DOHH2 (cell line): ENCODE measurements at regions not wholly inside any gene's neighbourhood (a gene's known extent, or its start where the extent isn't known, plus 50 kb on each side); places are given as distances from the start of the nearest gene placed in this dataset.

ENCODE experiments used
- H3F3A ChIP-seq: fragments of 200-600 bp; sonication (generic), shearing (Covaris generic); 2 replicates; pipeline ENCODE4 v1.6.0; 2016; ENCODE audit warnings: antibody characterized with exemption, mild to moderate bottlenecking; ENCODE audit not compliant: control insufficient read depth, insufficient read depth
- H3K27ac ChIP-seq: fragments of 200-600 bp; sonication (generic); 2 replicates; pipeline ENCODE4 v1.5.1; 2014; ENCODE audit warnings: low read depth, mild to moderate bottlenecking, low read length, moderate library complexity
- H3K27me3 ChIP-seq: fragments of 200-600 bp; sonication (generic); 2 replicates; pipeline ENCODE4 v1.6.1; 2014; ENCODE audit warnings: mild to moderate bottlenecking, low read length, mixed read lengths; ENCODE audit not compliant: control insufficient read depth
- H3K36me3 ChIP-seq: fragments of 200-600 bp; sonication (generic); 2 replicates; pipeline ENCODE4 v1.6.1; 2014; ENCODE audit warnings: mild to moderate bottlenecking, low read length, moderate library complexity, mixed read lengths; ENCODE audit not compliant: control insufficient read depth
- H3K4me1 ChIP-seq: fragments of 200-600 bp; sonication (generic); 2 replicates; pipeline ENCODE4 v1.6.1; 2014; ENCODE audit warnings: mild to moderate bottlenecking, low read length, mixed read lengths; ENCODE audit not compliant: control insufficient read depth
- H3K4me2 ChIP-seq: fragments of 200-600 bp; sonication (generic); 2 replicates; pipeline ENCODE4 v1.6.0; 2014; ENCODE audit warnings: mild to moderate bottlenecking, low read length, moderate library complexity
- H3K4me3 ChIP-seq: fragments of 200-600 bp; sonication (generic); 2 replicates; pipeline ENCODE4 v1.5.1; 2014; ENCODE audit warnings: mild to moderate bottlenecking, low read length, mixed read lengths
- H3K79me2 ChIP-seq: fragments of 200-600 bp; sonication (generic); 2 replicates; pipeline ENCODE4 v1.6.1; 2014; ENCODE audit warnings: mild to moderate bottlenecking, low read length, mixed read lengths; ENCODE audit not compliant: control insufficient read depth
- H3K9me2 ChIP-seq: fragments of 200-600 bp; sonication (generic); replicated peaks from 2 replicates; pipeline ENCODE4 v1.6.1; 2014; ENCODE audit warnings: mild to moderate bottlenecking, low read length, mixed read lengths; ENCODE audit not compliant: control insufficient read depth
- H3K9me3 ChIP-seq: fragments of 200-600 bp; sonication (generic); 2 replicates; pipeline ENCODE4 v1.6.1; 2014; ENCODE audit warnings: antibody characterized with exemption, low read length, mixed read lengths; ENCODE audit not compliant: control insufficient read depth, insufficient read depth
- H4K20me1 ChIP-seq: fragments of 200-600 bp; sonication (generic); 2 replicates; pipeline ENCODE4 v1.6.0; 2014; ENCODE audit warnings: low read depth, mild to moderate bottlenecking, antibody characterized with exemption, low read length, moderate library complexity; ENCODE audit not compliant: control insufficient read depth, insufficient read depth
- CTCF ChIP-seq: fragments of 200-600 bp; sonication (generic); IDR thresholded peaks from one replicate; pipeline ENCODE4 v1.5.1; 2014; ENCODE audit warnings: antibody characterized with exemption, mild to moderate bottlenecking, low read depth, low read length; ENCODE audit not compliant: poor library complexity, severe bottlenecking
- EZH2phosphoT487 ChIP-seq: fragments of 200-600 bp; sonication (generic); IDR thresholded peaks from 2 replicates; pipeline ENCODE4 v1.6.1; 2017; ENCODE audit warnings: borderline replicate concordance, mild to moderate bottlenecking, antibody characterized with exemption, low read length, moderate library complexity, mixed read lengths

- Histone ChIP-seq H3K4me3 (no peak overlapping the region), H3K4me1 (no peaks in the 10 kb centered on the region), H3F3A (no peaks in the 10 kb centered on the region), H4K20me1 (no peaks in the 10 kb centered on the region), H3K9me3 (no peaks in the 10 kb centered on the region), H3K4me2 (no peak overlapping the region), H3K9me2 (no peaks in the 10 kb centered on the region), H3K27ac (no peak overlapping the region), H3K27me3 (no peaks in the 10 kb centered on the region), H3K79me2 (no peaks in the 10 kb centered on the region), H3K36me3 (no peaks in the 10 kb centered on the region)
- no peak for TF ChIP-seq CTCF
- TF ChIP-seq EZH2phosphoT487: no peak
These were observed 1355.8 kb upstream of the PRMT6 start for GRCh38 chr1:105700723-105701122.

GRCh38 chr1:105724286-105724685 is 1332.2 kb upstream of the PRMT6 start:
- Histone ChIP-seq H3K27me3 (no peaks in the 10 kb centered on the region), H4K20me1 (no peaks in the 10 kb centered on the region), H3F3A (no peaks in the 10 kb centered on the region), H3K4me1 (no peaks in the 10 kb centered on the region), H3K36me3 (no peaks in the 10 kb centered on the region), H3K4me2 (no peak overlapping the region), H3K9me3 (no peaks in the 10 kb centered on the region), H3K79me2 (no peaks in the 10 kb centered on the region), H3K9me2 (no peaks in the 10 kb centered on the region), H3K27ac (no peak overlapping the region), H3K4me3 (no peak overlapping the region)
- TF ChIP-seq EZH2phosphoT487 (no peak), CTCF (no peak)

GRCh38 chr1:105730701-105731100 is 1325.8 kb upstream of the PRMT6 start:
- TF ChIP-seq CTCF (no peak), EZH2phosphoT487 (no peak)
- Histone ChIP-seq H3K4me3 (no peak overlapping the region), H4K20me1 (no peaks in the 10 kb centered on the region), H3K9me3 (no peaks in the 10 kb centered on the region), H3K9me2 (no peaks in the 10 kb centered on the region), H3F3A (no peaks in the 10 kb centered on the region), H3K4me1 (no peaks in the 10 kb centered on the region), H3K27me3 (no peaks in the 10 kb centered on the region), H3K36me3 (no peaks in the 10 kb centered on the region), H3K79me2 (no peaks in the 10 kb centered on the region), H3K27ac (no peak overlapping the region), H3K4me2 (no peak overlapping the region)

- H3K27me3 ChIP-seq: no peaks in the 10 kb centered on the region
- H3K36me3 ChIP-seq: no peaks in the 10 kb centered on the region
- H3F3A ChIP-seq: no peaks in the 10 kb centered on the region
- no peaks in the 10 kb centered on the region for H4K20me1 ChIP-seq
- H3K9me2 ChIP-seq: no peaks in the 10 kb centered on the region
- no peak overlapping the region for H3K27ac ChIP-seq
- no peak overlapping the region for H3K4me3 ChIP-seq
- H3K4me2 ChIP-seq: no peak overlapping the region
- no peaks in the 10 kb centered on the region for H3K79me2 ChIP-seq
- H3K9me3 ChIP-seq: no peaks in the 10 kb centered on the region
- H3K4me1 ChIP-seq: no peaks in the 10 kb centered on the region
- TF ChIP-seq EZH2phosphoT487 (no peak), CTCF (no peak)
These were observed 1320.1 kb upstream of the PRMT6 start for GRCh38 chr1:105736349-105736748.
